GM18507 (cell line): ENCODE measurements at regions not wholly inside any gene's neighbourhood (a gene's known extent, or its start where the extent isn't known, plus 50 kb on each side); places are given as distances from the start of the nearest gene placed in this dataset.

Experiments used
- DNase-seq: peaks from one replicate; pipeline ENCODE4 v3.0.0; 2011; ENCODE audit warnings: low read depth; ENCODE audit not compliant: insufficient read length; ENCODE audit errors: extremely low spot score
- FAIRE-seq: peaks from 2 replicates; lab custom pipeline; 2011; peaks lifted over from hg19 to GRCh38; lab: Jason Lieb, UNC

DNA sequence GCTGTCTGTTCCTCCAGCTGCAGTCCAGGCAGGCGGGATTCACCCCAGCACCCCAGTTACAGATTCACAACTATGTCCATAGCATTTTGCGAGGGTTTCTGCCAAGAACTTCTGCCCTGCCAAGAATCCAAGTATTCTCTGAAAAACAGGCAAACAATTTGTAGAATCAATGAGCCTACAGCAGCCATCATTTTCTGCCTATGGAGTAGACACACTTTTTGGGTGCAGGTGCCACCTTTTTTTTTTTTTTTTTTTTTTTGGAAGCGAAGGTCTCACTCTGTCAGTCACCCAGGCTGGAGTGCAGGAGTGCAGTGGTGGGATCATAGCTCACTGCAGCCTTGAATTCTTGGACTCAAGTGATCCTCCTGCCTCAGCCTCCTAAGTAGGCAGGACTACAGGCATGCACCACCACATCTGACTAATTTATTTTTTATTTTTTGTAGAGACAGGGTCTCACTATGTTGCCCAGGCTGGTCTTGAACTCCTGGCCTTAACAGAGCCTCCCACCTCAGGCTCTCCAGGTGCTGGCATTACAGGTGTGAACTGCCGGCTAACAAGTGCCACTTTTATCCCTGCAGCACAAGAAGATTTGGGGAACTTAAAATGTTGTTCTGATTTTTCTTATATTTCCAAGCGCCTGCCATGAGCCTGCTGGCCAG lies 195.1 kb downstream of the SNX19 start:
- FAIRE-seq, result no peak
- DNase-seq, result no peak

- no peak for FAIRE-seq
- no peak for DNase-seq
Measured at GRCh38 chr11:130721736-130722135, 194.5 kb downstream of the SNX19 start.

GRCh38 chr11:130722401-130722800 lies 193.9 kb downstream of the SNX19 start:
- DNase-seq, result no peak
- no peak for FAIRE-seq

- DNase-seq, result no peak
- FAIRE-seq, result no peak
Measured at GRCh38 chr11:130725421-130726233, 190.7 kb downstream of the SNX19 start.

- FAIRE-seq, result no peak
- DNase-seq, result no peak
Measured at GRCh38 chr11:130726234-130727037, 189.8 kb downstream of the SNX19 start.

DNA sequence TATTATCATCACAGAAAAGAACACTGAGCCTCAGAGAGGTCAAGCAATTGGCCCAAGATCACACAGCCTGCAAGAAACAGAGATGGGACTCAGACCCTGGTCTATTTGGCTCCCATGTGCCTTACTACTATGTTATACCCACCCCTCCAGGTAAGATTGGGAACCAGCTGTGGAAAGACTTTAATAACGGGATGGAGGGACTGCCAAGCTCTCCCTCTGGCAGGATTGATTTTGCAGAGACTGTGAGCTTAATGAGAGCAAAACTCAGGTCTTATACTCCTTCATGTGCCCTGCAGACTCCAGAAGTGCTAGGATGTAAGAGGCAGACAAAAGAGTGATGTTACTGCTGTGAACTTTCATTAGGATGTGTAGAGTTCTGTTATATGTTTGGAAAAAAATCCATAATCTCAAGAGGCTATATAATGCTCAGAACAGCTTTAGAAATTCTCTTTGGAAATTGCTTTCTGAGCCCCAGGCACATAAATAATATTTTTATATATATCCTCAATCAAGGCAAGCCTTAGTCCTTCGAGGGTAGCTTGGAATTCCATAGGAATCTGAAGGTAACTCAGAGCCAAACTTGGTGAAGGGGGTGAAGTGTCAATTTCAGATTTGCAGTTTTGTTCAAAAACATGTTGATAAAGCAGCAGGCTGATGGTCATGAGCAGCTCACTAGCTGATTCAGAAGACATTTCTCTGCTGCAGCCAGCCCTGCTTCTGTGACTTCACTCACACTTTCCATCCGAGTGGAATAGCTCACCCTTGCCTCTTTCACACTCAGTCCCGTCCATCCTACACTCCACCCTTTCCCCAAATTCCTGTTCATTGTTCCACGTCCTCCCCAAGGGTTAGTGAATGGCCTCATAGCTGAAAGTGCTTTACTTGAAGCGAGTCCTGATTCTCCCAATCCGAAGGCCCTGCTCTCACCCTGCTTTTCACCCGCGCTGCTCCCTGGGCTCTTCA lies 188.8 kb downstream of the SNX19 start:
- FAIRE-seq, result no peak

GRCh38 chr11:130728185-130729180 lies 187.8 kb downstream of the SNX19 start:
- no peak for DNase-seq
- no peak for FAIRE-seq

More for the DNA sequence above, 188.8 kb downstream of the SNX19 start:
- DNase-seq, result no peak

GRCh38 chr11:130729193-130729592 lies 187.1 kb downstream of the SNX19 start:
- DNase-seq, result no peak
- no peak for FAIRE-seq

DNA sequence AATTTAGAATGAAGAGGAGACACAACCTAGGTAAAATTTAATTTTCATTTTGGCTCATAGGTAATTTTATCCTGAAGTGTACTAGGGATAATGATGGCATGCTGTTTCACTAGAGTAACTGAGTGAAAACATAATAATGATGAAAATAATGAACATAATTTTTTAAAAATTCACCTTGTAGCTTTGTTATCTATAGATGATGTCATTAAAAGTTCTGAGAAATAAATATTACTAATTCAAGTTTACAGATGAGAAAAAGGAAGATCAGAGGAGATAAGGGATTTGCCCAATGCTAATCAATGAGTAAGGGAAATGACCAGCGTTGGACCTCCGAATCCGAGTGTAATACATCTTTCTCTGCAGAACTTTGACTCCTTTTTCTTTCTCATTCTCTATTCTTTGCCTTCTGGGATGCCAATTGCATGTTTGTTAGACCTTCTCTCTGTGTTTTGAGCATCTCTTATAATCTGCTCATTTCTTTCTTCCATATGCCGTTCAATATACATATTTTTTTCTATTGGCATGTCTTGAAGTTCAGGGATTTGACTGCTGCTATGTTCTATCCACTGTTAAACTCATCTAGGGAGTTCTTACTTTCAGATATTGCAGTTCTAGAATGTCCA lies 186.5 kb downstream of the SNX19 start:
- FAIRE-seq (no peak), DNase-seq (no peak)

DNA sequence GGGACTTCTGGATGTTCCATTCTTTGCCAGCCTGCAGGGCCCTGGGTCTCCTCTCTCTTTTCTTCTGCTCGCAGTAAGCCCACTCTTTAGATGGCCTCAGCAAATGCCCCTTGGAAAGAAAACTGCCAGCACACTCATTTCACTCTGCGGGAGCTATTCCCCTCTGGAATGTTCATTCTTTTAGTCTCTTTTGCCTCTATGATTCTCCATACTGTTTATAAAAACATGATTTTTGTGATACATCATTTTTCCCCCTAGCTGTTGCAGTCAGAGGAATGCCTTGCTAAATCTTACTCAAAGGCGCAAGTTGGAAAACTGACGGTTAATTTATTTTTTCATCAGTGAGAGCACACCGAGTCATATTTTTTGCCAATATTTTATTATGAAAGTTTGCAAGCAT lies 184.9 kb downstream of the SNX19 start:
- no peak for FAIRE-seq

DNA sequence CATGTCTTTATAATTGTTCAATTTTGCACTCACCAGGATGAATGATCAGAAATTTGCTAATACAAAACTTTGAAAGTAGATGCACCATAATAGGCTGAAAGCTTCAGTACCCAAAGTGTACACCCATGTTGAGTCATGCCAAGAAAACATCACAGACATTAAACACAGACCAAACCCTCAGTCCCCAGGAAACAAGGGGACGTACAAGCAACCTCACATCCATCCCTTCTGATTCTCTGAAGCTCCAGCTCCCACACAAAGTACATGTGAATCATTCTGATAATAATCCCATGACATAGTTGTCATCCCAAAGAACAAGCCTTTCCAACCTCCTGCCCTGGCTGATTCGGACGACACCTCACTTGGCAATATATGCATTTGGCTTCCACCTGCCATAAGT lies 183.8 kb downstream of the SNX19 start:
- FAIRE-seq (no peak), DNase-seq (no peak)

More for the DNA sequence above, 184.9 kb downstream of the SNX19 start:
- DNase-seq, result no peak

GRCh38 chr11:130737041-130737830 lies 179.0 kb downstream of the SNX19 start:
- FAIRE-seq (no peak), DNase-seq (no peak)

- FAIRE-seq, result no peak
- DNase-seq, result no peak
Measured at GRCh38 chr11:130737866-130738431, 178.3 kb downstream of the SNX19 start.

GRCh38 chr11:130738611-130739010 lies 177.7 kb downstream of the SNX19 start:
- FAIRE-seq (no peak), DNase-seq (no peak)

DNA sequence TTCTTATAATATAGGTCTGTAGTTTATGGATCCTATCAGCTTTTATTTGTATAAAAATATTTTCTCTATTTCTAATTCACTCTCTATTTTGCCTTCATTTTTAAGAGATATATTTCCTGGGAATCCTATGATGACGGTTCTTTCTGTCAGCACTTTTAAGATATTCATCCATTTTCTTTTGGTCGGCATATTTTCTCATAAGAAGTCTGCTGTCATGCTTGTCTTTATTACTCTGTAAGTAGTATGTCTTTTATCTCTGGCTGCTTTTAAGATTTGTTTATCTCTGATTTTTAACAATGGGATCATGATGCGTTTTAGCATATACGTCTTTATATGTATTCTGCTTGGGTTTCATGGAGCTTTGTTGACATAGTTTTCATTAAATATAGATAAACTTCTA lies 175.5 kb downstream of the SNX19 start:
- FAIRE-seq, result no peak

DNA sequence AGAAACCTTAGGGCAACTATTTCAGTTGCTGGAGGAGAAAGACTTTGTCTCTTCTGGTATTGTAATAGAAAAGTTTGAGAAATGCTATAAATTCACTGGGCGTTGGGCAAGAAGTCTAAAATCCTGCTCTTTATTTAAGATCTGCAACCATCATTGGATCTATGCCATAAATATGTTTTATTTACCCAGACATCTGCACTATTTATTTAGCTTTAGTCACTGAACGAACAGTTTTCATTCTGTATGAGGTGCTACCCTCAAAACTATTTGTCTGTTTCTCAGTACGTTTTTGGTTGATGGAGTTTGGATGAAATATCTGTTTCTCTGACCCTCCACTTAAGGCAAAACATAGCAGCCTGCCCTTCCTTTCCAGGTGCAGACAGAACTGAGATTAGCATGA lies 171.5 kb downstream of the SNX19 start:
- FAIRE-seq (no peak), DNase-seq (no peak)

More for the DNA sequence above, 175.5 kb downstream of the SNX19 start:
- no peak for DNase-seq

- FAIRE-seq (no peak), DNase-seq (no peak)
Measured at GRCh38 chr11:130749216-130749615, 167.1 kb downstream of the SNX19 start.
